Occipital lobe (tissue), 1 donor: ENCODE measurements at regions not wholly inside any gene's neighbourhood (a gene's known extent, or its start where the extent isn't known, plus 50 kb on each side); places are given as distances from the start of the nearest gene placed in this dataset.
"Not testable (repeated sequence)": the region's sequence is repeated elsewhere in the genome, so short reads cannot be mapped to it uniquely, and the experiment has no call there.

Experiments used
- DNase-seq: peaks from one replicate; lab custom pipeline; 2025; lab: John Stamatoyannopoulos, UW

DNA sequence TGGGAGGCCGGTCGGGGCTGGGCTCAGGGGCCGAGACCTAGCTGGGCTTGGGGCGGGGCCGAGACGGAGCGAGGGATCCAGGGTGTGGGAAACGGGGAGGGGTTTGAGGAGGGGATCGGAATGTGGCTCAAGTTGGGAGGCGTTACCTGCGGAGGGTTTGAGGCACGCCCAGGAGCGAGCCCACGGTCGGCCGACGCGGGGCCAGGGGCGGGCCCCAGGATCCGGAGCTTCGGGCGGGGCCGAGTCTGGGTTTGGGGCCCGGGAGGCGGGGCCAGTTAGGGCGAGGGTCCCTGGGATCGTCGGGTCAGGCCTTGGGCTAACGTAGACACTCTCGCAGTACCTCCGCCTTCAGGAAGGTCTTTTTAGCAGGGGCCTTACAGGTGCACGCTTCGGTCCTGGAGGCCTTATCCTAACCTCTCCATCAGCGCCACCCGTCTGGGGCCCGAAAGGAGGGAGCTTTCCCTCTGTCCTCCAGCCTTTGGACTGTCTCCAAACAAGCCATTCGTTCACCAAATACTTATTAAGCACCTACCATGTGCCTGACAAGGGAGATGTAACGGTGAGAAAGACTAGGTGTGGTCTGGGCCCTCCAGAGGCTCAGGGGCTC, 228.2 kb upstream of the FRG2C start:
- not testable (repeated sequence) for DNase-seq

GRCh38 chr3:75440986-75441385, 223.1 kb upstream of the FRG2C start:
- DNase-seq = not testable (repeated sequence)

DNA sequence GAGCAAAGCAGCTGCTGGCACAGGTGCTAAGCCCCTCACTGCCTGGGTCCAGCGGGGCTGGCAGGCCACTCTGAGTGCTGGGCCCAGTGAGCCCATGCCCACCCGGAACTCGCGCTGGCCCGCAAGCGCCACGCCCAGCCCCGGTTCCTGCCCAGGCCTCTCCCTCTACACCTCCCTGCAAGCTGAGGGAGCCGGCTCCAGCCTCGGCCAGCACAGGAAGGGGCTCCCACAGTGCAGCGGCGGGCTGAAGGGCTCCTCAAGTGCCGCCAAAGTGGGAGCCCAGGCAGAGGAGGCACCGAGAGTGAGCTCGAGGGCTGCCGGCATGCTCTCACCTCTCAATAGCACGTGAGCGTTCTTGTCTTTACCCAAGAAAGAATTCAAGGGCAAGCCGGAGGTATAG, 219.5 kb upstream of the FRG2C start:
- not testable (repeated sequence) for DNase-seq

- DNase-seq = not testable (repeated sequence)
These were observed 218.9 kb upstream of the FRG2C start for GRCh38 chr3:75445234-75445633.

- DNase-seq = not testable (repeated sequence)
These were observed 217.2 kb upstream of the FRG2C start for GRCh38 chr3:75446948-75447347.

DNA sequence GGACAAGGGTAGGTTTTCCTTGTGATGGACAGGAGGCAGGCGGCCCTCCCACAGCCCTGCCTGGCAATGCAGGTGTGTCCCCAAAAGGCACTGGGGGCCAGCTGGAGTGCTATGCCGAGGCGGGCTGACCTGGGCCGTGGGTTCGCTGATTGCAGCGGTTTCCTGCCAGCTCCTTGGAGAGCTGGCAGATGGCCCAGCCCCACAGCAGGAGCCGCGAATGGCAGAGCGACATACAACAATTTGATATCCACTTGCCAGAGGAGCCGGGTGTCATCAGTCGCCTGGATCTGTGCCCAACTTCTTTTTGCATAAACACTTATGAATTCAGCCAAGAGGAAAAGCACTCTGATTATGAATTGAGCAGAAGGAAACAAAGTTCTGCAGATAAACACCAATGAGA, 210.8 kb upstream of the FRG2C start:
- DNase-seq = not testable (repeated sequence)

GRCh38 chr3:75453839-75454238, 210.3 kb upstream of the FRG2C start:
- not testable (repeated sequence) for DNase-seq

DNA sequence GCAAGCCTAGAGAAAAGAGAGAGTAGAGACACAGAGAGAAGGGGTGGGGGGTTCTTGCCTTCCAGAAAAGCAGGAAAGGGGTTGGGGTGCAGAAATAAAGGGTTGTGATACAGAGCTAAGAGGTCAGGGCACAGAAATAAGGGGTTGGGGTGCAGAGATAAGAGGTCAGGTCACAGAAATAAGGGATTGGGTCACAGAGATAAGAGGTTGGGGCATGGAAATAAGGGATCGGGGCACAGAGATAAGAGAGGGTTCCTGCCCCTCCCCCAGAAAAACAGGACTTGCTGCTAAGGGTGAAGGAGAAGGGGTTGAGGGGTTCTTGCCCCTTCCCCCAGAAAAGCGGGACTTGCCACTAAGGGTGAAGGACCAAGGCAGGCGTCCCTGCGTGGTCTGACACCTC, 189.6 kb upstream of the FRG2C start:
- DNase-seq = not testable (repeated sequence)

- DNase-seq = not testable (repeated sequence)
These were observed 167.5 kb upstream of the FRG2C start for GRCh38 chr3:75496600-75496999.

DNA sequence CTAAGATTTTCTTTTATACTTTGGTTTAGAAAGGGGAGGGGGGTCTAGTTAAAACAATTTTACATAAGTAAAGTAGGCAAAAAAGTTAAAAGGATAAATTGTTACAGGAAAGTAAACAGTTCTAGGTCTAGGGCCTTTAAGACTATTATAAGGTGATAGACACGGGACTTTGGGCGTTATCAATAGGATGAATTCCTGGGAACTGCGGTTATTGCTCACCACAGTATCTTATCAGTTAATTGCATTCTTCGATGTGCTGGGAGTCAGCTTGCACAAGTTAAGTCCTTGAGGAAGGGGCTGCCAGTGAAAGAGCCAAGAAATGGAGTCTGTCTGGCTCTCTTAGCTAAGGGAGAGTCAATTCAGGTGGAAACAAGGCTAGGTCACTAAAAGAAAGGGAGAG, 163.8 kb upstream of the FRG2C start:
- not testable (repeated sequence) for DNase-seq

- DNase-seq = not testable (repeated sequence)
These were observed 162.0 kb upstream of the FRG2C start for GRCh38 chr3:75502171-75502570.

DNA sequence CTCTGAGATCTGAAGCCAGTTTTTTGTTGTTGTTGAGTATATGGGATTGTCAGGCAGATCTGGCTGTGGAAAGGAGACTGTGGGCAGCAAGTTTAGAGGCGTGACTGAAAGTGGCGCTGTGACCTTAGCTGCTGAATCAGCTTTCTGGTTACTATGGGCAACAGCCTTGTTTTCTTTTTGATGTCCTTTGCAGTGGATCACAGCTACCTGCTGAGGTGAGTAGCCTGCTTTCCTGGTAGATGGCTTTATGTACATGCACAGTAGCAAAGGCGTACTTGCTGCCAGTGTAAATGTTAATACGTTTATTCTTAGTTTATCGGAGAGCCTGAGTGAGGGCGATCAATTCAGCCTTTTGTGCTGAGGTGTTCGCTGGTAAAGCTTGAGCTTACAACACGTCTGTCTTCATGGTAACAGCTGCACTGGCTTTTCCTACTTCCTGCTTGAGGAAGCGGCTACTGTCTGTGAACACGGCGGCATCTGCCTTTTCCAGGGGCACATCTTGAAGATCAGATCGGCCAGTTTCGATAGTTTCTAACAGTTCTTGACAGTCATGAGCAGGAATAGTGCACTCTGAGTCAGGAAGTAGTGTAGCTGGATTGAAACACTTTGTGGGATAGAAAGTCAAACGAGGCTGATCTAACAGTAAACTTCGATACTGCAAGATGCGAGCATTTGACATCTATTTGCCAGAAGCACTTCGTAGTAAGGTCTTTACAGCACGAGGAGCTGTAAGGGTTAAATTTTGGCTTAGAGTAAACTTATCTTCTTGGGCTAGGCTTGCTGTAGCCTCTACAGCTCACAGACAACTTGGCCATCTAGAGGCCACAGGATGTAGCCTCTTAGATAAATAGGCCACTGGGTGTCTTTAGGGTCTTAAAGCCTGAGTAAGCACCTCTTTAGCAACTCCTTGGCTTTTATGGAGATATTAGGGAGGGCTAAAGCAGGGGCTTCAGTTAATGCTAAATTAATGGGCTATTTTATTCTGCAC, 161.1 kb upstream of the FRG2C start:
- not testable (repeated sequence) for DNase-seq

GRCh38 chr3:75506603-75507002, 157.5 kb upstream of the FRG2C start:
- no peak for DNase-seq

- DNase-seq = not testable (repeated sequence)
These were observed 156.2 kb upstream of the FRG2C start for GRCh38 chr3:75507956-75508355.

- DNase-seq = not testable (repeated sequence)
These were observed 136.5 kb upstream of the FRG2C start for GRCh38 chr3:75527657-75528056.

- not testable (repeated sequence) for DNase-seq
These were observed 112.0 kb upstream of the FRG2C start for GRCh38 chr3:75552095-75552494.

DNA sequence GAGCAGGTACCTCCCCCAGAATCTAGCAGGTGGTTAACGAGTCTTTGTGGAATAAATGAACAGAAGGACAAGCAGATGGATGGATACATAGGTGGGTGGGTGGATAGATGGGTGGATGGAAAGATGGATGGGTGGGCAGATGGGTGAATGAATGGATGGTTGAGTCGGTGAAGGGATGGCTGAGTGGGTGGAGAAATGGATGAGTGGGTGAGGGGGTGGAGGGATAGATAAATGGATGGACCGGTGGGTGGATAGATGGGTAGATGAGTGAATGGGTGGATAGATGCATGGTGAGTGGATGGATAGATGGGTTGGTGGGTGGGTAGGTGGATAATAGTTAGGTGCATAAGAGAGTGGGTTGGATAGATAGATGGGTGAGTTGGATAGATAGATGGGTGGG, 99.7 kb upstream of the FRG2C start:
- DNase-seq = not testable (repeated sequence)

- not testable (repeated sequence) for DNase-seq
These were observed 91.8 kb upstream of the FRG2C start for GRCh38 chr3:75572303-75572702.

DNA sequence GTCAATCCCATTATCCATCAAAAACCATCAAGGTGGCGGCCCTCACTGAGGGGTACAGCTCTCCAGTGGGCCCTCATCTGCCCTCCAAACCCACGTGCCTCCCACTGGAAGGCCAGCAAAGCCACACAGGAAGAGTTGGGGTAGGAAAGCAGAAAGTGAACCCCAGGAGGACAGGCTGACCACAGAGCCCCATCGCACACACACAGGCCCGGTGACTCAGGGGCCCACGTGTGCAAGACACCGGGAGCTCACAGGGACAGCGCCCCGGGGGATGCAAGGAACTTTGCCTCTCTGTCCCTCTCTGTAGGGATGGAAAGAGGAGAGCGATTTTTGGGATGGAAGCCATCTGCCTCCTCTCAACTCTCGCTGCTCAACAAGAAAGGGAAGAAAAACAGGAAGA, 85.0 kb upstream of the FRG2C start:
- not testable (repeated sequence) for DNase-seq

DNA sequence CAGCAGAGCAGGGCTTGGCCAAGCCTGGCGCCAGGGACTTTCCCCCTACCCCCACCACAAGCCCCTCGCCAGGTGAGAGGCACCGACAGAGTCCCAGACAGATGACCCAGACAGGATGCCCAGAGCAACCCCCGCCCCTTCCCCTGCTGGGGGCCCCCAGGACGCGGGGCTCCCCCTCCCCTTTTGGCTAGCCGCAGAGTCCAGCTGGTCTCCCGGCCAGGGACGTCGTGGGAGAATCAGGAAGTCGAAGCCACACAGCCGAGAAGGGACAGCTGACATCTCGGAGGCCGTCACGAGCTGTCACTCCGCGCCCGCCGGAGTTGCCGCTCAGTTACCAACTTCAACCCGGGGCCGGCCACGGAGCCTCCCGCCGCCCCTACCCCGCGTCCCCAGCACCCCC, 84.6 kb upstream of the FRG2C start:
- not testable (repeated sequence) for DNase-seq

GRCh38 chr3:75579981-75580782, 83.9 kb upstream of the FRG2C start:
- DNase-seq = peak; percentile 4

GRCh38 chr3:75582536-75582935, 81.6 kb upstream of the FRG2C start:
- not testable (repeated sequence) for DNase-seq
